ENCODE measurements at regions not wholly inside any gene's neighbourhood (a gene's known extent, or its start where the extent isn't known, plus 50 kb on each side); places are given as distances from the start of the nearest gene placed in this dataset.

DNA sequence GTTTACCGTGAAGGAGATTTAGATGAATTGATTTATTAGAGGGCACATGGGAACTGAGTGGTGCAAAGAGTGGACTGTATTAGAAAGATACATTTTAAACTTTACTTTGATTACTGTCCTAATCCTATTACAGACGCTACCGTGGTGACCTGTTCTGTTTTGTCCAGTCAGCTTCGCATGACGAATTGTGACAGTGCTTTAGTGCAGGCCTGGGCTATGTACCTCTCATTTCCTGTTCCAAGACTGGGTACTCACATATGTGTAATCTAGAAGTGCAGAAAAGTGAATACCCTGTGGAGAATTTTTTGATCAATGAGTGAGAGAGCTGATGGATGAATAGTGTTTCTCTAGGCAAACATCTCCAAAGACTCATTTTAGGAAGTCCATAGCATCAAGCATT, 385.9 kb downstream of the ANXA1 start:
- no peaks in the 10 kb centered on the region for H3K27me3 Mint-ChIP-seq
- H3K27ac Mint-ChIP-seq, result no peak overlapping the region
- no peak overlapping the region for H3K4me3 Mint-ChIP-seq
- no peaks in the 10 kb centered on the region for H3K36me3 Mint-ChIP-seq
- H3K4me1 Mint-ChIP-seq, result no peaks in the 10 kb centered on the region
- H3K9me3 Mint-ChIP-seq, result peaks cover 2% of the 10 kb centered on the region
- no peak for DNase-seq

DNA sequence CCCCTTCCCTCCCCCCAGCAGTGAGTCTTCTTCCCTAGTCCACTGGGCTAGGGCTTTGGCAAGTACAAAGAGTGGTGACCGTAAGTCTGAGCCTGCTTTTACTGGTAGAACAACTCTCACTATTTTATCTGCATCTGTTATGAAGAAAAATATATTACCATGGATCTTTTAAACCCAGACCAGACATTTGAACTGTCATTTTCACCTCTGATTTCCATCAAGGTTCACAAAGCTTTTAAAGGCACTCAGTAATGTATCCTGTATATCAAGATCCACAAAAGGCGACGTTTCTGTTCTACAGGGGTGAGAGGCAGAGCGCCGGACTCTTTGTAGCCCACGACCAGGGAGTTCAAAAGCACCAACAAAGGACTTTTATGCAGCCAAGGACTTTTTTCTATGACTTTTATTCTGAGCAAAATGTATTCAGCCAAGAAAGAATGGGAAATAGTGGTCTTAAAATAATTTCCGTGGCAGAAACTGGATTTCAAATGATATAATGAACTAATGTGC, 388.3 kb downstream of the ANXA1 start:
- Mint-ChIP-seq H3K4me1 (no peaks in the 10 kb centered on the region), H3K36me3 (no peaks in the 10 kb centered on the region), H3K27me3 (no peaks in the 10 kb centered on the region), H3K27ac (no peak overlapping the region), H3K4me3 (no peak overlapping the region), H3K9me3 (no peaks in the 10 kb centered on the region)
- DNase-seq, result no peak

DNA sequence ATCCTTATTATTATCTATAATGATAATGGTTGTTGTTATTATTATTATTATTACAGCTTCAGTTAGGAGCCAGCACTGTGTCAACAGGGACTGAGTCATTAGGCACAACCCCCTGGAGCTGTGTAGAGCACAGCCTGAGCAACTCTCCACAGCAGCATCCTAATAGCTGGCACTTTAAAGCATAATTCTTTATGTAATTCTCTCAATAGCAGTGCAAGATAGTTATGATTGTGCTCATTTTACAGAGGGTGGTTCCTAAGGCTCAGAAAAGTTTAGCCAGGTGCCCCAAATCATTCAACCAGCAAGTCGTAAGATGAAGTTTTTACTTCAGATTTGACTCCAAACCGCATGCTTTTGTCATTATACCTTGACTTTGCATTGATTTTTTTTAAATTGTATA, 390.3 kb downstream of the ANXA1 start:
- no peaks in the 10 kb centered on the region for H3K36me3 Mint-ChIP-seq
- H3K9me3 Mint-ChIP-seq, result no peaks in the 10 kb centered on the region
- DNase-seq, result no peak
- H3K4me3 Mint-ChIP-seq, result no peak overlapping the region
- H3K27me3 Mint-ChIP-seq, result no peaks in the 10 kb centered on the region
- no peak overlapping the region for H3K27ac Mint-ChIP-seq
- no peaks in the 10 kb centered on the region for H3K4me1 Mint-ChIP-seq

DNA sequence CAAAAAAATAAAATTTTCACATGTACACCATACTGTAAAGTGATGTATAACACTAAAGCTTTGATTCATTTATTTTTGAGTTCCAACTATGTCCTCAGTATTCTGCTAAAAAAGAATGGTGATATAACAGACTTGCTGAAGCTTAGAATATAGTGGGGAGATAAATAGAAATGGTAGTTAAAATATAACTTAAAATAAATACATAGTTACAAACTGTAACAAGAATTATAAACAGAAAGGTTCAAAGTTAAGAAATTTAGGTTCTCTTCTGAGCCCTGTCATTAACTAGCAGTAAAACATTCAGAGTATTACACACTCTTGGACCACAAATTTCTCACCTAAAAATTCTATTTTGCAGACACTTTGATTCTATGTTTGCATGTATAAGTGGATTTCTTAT, 392.1 kb downstream of the ANXA1 start:
- Mint-ChIP-seq H3K4me3 (no peak overlapping the region), H3K27me3 (no peaks in the 10 kb centered on the region), H3K4me1 (no peaks in the 10 kb centered on the region), H3K9me3 (no peaks in the 10 kb centered on the region), H3K36me3 (no peaks in the 10 kb centered on the region), H3K27ac (no peak overlapping the region)
- no peak for DNase-seq

DNA sequence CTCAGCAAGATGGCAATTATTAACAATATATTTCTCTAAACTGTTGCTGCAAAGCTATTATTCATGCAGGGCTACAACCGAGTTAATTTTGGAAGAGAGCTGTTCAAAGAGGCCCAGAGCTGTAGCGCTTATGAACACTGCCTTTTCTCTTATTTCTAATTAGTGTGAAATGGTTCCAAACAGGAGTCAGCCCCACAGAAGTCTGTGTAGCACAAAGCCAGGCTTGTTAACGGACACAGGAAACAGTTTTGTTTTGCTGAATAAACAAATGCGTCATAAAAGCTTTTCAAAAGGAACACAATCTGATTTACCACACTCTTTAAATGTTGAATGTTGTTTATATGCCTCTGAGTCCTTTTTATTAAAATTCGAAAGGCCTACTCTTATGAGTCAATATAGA, 396.5 kb downstream of the ANXA1 start:
- DNase-seq, result no peak
- Mint-ChIP-seq H3K36me3 (no peaks in the 10 kb centered on the region), H3K27ac (no peak overlapping the region), H3K4me1 (no peaks in the 10 kb centered on the region), H3K9me3 (peaks cover 1% of the 10 kb centered on the region), H3K27me3 (no peaks in the 10 kb centered on the region), H3K4me3 (no peak overlapping the region)

DNA sequence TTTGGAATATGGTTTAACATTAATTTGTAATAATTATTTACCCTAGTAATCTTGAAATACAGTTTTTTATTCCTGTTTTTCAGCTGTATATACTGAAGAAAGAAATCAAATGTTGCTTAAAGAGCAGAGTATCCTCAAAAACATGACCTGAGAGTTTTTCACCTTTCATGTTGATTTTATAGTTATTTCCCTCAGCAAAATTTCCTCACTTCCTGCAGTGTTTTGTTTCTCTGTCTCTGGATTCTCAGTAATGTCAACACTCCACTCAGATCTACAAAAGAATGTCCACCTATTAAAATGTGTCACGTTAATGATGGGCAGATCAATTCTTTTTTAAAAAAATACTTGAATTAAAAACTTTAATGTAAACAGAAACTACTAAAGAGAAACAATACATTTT, 398.3 kb downstream of the ANXA1 start:
- H3K9me3 Mint-ChIP-seq, result peaks cover 1% of the 10 kb centered on the region
- H3K27ac Mint-ChIP-seq, result no peak overlapping the region
- no peak for DNase-seq
- H3K4me3 Mint-ChIP-seq, result no peak overlapping the region
- no peaks in the 10 kb centered on the region for H3K4me1 Mint-ChIP-seq
- no peaks in the 10 kb centered on the region for H3K36me3 Mint-ChIP-seq
- H3K27me3 Mint-ChIP-seq, result no peaks in the 10 kb centered on the region

DNA sequence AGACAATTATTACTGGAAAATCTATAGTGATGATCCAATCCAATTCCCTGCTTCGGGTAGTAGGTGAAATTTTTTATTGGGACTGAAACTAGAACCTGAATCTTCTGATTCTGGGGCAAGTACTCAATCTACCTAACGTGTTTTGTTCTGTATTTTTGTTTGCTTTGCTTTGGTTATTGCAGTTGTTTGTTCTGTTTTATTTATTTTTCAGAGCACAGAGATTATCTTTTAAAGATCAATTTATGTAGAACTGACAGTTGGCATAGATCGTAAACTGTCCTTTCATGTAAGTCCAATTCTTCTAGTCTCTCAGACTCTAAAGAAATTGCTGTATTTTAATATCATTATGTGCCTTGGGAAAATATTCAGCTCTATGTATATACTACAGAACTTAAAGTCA, 401.6 kb downstream of the ANXA1 start:
- H3K4me1 Mint-ChIP-seq, result no peaks in the 10 kb centered on the region
- H3K27ac Mint-ChIP-seq, result no peak overlapping the region
- DNase-seq, result no peak
- H3K27me3 Mint-ChIP-seq, result no peaks in the 10 kb centered on the region
- H3K4me3 Mint-ChIP-seq, result no peak overlapping the region
- peaks cover 1% of the 10 kb centered on the region for H3K9me3 Mint-ChIP-seq
- no peaks in the 10 kb centered on the region for H3K36me3 Mint-ChIP-seq

DNA sequence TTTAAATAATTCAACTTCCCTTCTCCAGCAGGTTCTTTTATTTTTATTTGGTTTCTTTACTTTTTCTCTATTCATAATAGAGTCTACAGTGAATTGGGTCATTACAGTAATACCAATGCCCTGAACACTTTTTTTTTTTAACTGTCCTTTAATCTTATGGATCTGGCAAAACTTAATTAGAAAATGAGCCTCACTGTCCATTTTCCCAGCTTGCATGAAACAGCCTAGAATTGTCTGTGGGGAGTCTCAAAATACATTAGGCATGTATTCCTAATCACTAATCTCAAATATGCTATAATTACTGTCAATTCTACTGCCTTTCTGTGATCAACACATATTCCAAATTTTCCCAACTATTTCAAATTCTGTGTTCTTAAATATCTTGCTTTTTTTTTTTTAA, 406.8 kb downstream of the ANXA1 start:
- peaks cover 2% of the 10 kb centered on the region for H3K9me3 Mint-ChIP-seq

DNA sequence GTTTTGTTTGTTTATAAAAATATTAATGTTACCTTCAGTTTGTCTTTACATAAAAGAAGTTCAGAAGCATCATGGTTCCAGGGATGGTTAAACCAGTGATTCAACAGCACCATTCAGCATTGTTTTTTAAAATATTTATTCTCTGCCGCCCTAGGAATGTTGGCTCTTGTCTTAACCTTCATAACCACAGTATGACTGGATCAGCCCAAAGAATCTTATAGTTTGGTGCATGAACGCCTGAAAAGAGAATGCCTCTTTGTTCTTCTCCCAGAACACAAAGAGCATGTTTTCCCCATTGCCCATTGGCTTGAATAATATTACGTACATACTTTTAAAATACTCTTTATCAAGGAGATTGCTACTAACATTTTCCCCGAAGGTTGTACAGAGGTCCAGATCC, 413.4 kb downstream of the ANXA1 start:
- H3K27ac Mint-ChIP-seq, result no peak overlapping the region
- no peak overlapping the region for H3K4me3 Mint-ChIP-seq
- H3K9me3 Mint-ChIP-seq, result peaks cover 3% of the 10 kb centered on the region
- no peak for DNase-seq
- no peaks in the 10 kb centered on the region for H3K4me1 Mint-ChIP-seq
- H3K36me3 Mint-ChIP-seq, result no peaks in the 10 kb centered on the region
- H3K27me3 Mint-ChIP-seq, result no peaks in the 10 kb centered on the region

More for the DNA sequence above, 406.8 kb downstream of the ANXA1 start:
- Mint-ChIP-seq H3K36me3 (no peaks in the 10 kb centered on the region), H3K27ac (no peak overlapping the region), H3K4me1 (no peaks in the 10 kb centered on the region), H3K4me3 (no peak overlapping the region), H3K27me3 (no peaks in the 10 kb centered on the region)
- DNase-seq, result no peak

DNA sequence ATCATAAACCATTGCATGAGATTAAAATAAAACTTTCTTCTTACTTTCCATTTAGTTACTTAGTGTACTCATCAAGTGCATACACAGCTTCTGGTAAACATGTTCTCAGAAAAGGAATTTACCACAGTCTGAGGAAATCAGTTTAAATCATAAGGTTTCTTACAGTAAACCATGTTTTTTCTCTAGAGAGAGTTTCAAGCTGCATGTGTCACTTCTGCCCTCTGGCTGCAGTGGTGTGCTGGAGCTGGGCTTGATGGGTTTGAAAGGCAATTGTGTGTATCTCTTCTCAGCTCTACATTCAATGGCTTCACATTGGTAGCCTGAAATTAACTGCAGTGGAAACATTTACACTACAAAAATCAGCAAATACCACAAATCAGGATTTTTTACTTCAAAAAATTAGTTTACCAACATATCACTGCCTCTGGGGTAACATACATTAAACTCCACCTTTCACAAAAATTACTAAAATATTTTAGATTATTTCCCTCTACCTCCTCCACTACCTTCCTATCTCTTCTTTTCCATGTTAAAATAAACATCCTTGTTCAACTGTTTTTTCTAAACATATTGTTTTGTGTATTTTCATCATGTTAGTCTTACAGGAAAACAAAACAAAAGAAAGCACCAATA, 414.3 kb downstream of the ANXA1 start:
- Mint-ChIP-seq H3K36me3 (no peaks in the 10 kb centered on the region), H3K4me3 (no peak overlapping the region), H3K27ac (no peak overlapping the region), H3K9me3 (peaks cover 3% of the 10 kb centered on the region), H3K27me3 (no peaks in the 10 kb centered on the region), H3K4me1 (no peaks in the 10 kb centered on the region)
- no peak for DNase-seq

DNA sequence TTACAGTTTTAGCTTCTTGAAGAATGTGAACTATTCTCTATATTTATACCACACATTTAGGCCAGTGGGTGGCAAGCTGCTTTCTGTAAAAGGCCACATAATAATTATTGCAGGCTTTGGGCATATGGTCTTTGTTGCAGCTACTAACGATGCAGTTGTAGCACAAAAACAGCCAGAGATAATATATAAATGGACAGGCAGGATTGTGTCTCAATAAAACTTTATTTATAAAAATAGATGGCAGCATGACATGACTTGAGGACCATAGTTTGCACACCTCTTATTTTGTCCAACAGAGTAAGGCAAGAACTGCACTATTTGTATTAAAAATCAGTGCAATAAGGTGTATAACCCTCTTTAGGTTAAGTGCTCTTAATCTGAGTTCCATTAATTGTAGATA, 415.0 kb downstream of the ANXA1 start:
- H3K9me3 Mint-ChIP-seq, result peaks cover 3% of the 10 kb centered on the region
- H3K27ac Mint-ChIP-seq, result no peak overlapping the region
- no peaks in the 10 kb centered on the region for H3K27me3 Mint-ChIP-seq
- DNase-seq, result no peak
- no peaks in the 10 kb centered on the region for H3K36me3 Mint-ChIP-seq
- no peak overlapping the region for H3K4me3 Mint-ChIP-seq
- no peaks in the 10 kb centered on the region for H3K4me1 Mint-ChIP-seq

DNA sequence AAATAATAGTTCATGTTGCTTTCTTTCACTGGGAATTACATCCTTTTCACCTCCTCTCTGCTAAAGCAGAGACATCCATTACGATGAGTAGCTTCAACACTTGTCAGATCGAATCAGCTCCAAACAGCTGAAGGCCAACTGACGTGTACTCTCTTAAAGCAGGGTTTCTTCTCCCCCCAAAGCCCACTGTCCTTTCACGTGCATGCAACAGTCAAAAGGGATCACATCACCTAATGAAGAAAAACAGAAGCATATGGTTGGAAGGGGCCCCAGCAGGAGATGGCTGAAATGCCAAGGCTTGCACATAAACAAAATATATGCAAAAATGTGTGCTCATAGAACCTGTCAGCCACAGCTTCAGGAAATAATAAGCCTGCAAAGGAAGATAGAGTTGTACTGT, 421.6 kb downstream of the ANXA1 start:
- Mint-ChIP-seq H3K27me3 (no peaks in the 10 kb centered on the region), H3K4me1 (no peaks in the 10 kb centered on the region), H3K36me3 (no peaks in the 10 kb centered on the region), H3K4me3 (no peak overlapping the region), H3K27ac (no peak overlapping the region), H3K9me3 (no peaks in the 10 kb centered on the region)
- DNase-seq, result no peak

DNA sequence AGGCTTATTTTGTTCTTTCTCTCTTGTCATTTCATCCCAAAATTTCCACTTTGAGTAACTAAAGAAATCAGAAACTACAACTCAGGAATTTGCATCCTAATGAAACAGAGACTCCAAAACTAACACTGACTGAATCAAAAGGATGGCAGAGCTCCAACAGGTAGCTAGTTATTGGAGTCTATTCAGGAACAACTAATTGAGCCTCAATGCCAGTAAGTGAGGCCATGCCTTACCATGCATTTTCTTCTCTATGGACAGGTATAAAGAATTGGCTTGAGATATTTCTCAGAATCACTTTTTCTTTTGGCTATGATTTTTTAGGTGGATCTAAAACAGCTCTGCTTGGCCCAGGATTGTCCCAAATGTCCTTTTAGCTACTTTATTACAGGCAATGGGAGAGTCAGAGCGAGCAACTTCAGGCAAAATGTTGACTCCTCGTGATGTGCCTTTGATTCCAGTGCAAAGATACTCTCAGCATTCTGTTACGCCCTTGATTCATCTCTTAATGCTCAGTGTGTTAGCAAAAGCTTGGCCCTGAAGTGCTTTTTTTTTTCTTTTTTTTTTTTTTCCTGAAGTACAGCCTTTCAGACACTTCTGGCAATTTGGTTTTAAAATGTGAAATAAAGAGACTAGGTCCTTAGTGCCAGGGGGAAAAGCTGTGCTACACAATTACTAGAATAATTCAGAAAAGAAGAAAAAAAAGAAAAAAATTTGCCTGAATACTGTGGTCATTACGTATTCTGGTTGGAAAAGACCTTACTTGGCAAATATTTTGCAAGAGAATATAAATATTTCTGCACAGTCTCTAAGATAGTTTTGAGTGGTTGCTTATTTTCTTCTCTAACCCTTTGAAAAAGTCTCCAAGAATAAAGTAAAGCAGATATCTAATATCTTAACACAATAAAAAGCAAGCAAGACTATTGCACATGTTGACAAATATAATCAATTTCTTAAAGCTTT, 423.7 kb downstream of the ANXA1 start:
- Mint-ChIP-seq H3K4me3 (no peak overlapping the region), H3K27me3 (no peaks in the 10 kb centered on the region), H3K4me1 (no peaks in the 10 kb centered on the region), H3K27ac (no peak overlapping the region), H3K9me3 (no peaks in the 10 kb centered on the region), H3K36me3 (no peaks in the 10 kb centered on the region)
- DNase-seq, result no peak

DNA sequence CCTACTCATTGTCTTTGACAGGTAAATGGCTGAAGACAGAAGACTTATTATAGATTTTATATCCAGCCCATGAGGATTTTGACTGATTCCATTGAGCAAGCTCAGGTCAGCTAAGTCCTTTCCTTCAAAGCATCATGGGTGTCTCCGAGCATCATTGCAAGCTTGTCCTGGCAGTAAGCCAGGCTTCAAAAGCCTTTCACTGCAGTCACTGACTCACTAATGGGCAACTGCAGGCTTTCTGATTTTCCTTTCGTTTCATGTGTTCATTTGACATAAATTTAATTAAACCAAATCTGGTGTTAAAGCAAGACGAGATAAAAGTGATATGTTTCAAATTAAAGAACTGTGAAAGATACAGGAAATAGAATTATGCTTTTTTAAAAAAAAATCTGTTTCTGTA, 426.2 kb downstream of the ANXA1 start:
- H3K27ac Mint-ChIP-seq, result no peak overlapping the region
- H3K4me3 Mint-ChIP-seq, result no peak overlapping the region
- H3K27me3 Mint-ChIP-seq, result no peaks in the 10 kb centered on the region
- DNase-seq, result no peak
- no peaks in the 10 kb centered on the region for H3K9me3 Mint-ChIP-seq
- H3K4me1 Mint-ChIP-seq, result no peaks in the 10 kb centered on the region
- H3K36me3 Mint-ChIP-seq, result no peaks in the 10 kb centered on the region

DNA sequence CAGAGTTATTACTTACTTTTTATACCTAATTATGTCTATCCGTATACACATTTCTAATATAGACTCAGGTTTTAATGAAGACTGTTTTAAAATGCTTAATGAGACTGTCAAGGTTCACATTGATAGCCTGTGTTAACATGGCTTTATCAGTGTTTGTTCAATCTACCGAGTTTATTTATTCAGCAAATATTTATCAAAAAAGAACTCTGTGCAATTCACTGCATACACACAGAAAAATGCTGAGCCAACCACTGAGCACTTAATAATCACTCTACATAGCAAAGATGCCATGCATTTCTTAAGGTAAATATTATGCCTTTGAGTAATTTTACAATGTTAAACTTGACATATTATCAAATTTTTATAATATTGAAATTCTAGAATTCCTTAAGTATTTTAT, 428.2 kb downstream of the ANXA1 start:
- DNase-seq, result no peak
- no peak overlapping the region for H3K27ac Mint-ChIP-seq
- H3K27me3 Mint-ChIP-seq, result no peaks in the 10 kb centered on the region
- no peaks in the 10 kb centered on the region for H3K36me3 Mint-ChIP-seq
- H3K4me3 Mint-ChIP-seq, result no peak overlapping the region
- H3K9me3 Mint-ChIP-seq, result no peaks in the 10 kb centered on the region
- no peaks in the 10 kb centered on the region for H3K4me1 Mint-ChIP-seq

DNA sequence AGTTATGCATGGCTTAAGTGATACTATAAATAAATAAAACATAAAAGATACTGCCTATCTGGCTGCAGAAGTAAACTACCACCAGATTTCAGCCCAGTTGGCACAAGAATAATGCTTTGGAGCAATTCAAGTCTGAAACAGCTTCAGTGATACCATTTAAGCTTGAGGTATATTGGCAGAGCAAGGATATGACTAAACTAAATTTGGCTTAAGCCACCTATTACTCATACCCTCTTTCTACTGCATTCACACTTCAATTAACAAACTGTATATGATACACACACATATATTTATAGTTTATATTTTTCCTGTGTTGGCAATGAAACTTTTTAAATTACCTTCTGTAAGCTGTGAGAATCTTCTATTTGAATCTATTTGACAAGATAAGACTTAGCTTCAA, 431.9 kb downstream of the ANXA1 start:
- Mint-ChIP-seq H3K27me3 (no peaks in the 10 kb centered on the region), H3K27ac (no peak overlapping the region)

More for the DNA sequence above, 431.9 kb downstream of the ANXA1 start:
- Mint-ChIP-seq H3K4me1 (no peaks in the 10 kb centered on the region), H3K4me3 (no peak overlapping the region), H3K36me3 (no peaks in the 10 kb centered on the region), H3K9me3 (no peaks in the 10 kb centered on the region)
- no peak for DNase-seq

Data from activated naive CD8-positive, alpha-beta T cell treated with anti-CD3 and anti-CD28 coated beads for 36 hours (primary cell).